NOMO-1 treated with dmso at 0.1 percent for 144 hours (cell line): ENCODE measurements at regions not wholly inside any gene's neighbourhood (a gene's known extent, or its start where the extent isn't known, plus 50 kb on each side); places are given as distances from the start of the nearest gene placed in this dataset.

Experiments used
- DNase-seq: peaks from one replicate; lab custom pipeline; 2025; ENCODE audit not compliant: unreplicated experiment; lab: John Stamatoyannopoulos, UW

- DNase-seq: no peak
Measured at GRCh38 chr22:25390297-25391240, 171.1 kb downstream of the CRYBB2 start.

GRCh38 chr22:25392584-25392983 is 171.9 kb upstream of the GRK3 start:
- DNase-seq: no peak

- no peak for DNase-seq
Measured at GRCh38 chr22:25393121-25393805, 171.2 kb upstream of the GRK3 start.

GRCh38 chr22:25395468-25395867 is 169.0 kb upstream of the GRK3 start:
- DNase-seq: no peak

- DNase-seq: no peak
Measured at GRCh38 chr22:25395915-25396314, 168.6 kb upstream of the GRK3 start.

- DNase-seq: no peak
Measured at GRCh38 chr22:25396615-25397200, 167.8 kb upstream of the GRK3 start.

GRCh38 chr22:25397616-25398015 is 166.9 kb upstream of the GRK3 start:
- no peak for DNase-seq

- peak; percentile 83 for DNase-seq
Measured at GRCh38 chr22:25398591-25399062, 165.8 kb upstream of the GRK3 start.

- no peak for DNase-seq
Measured at GRCh38 chr22:25399649-25400151, 164.8 kb upstream of the GRK3 start.

GRCh38 chr22:25402160-25402500 is 162.3 kb upstream of the GRK3 start:
- no peak for DNase-seq

- no peak for DNase-seq
Measured at GRCh38 chr22:25402501-25403283, 161.8 kb upstream of the GRK3 start.

GRCh38 chr22:25403284-25403810 is 161.1 kb upstream of the GRK3 start:
- no peak for DNase-seq

GRCh38 chr22:25403811-25404471 is 160.5 kb upstream of the GRK3 start:
- DNase-seq: peak; percentile 29

GRCh38 chr22:25404556-25404927 is 159.9 kb upstream of the GRK3 start:
- DNase-seq: no peak

- peak; percentile 56 for DNase-seq
Measured at GRCh38 chr22:25404928-25405816, 159.3 kb upstream of the GRK3 start.

- DNase-seq: no peak
Measured at GRCh38 chr22:25405841-25406509, 158.5 kb upstream of the GRK3 start.

GRCh38 chr22:25406510-25407210 is 157.8 kb upstream of the GRK3 start:
- DNase-seq: peak; percentile 4
